NCI-H774 (cell line): ENCODE measurements at regions not wholly inside any gene's neighbourhood (a gene's known extent, or its start where the extent isn't known, plus 50 kb on each side); places are given as distances from the start of the nearest gene placed in this dataset.
"Not testable (repeated sequence)": the region's sequence is repeated elsewhere in the genome, so short reads cannot be mapped to it uniquely, and the experiment has no call there.

Source experiments
- DNase-seq: peaks from one replicate; lab custom pipeline; 2025; lab: John Stamatoyannopoulos, UW

DNA sequence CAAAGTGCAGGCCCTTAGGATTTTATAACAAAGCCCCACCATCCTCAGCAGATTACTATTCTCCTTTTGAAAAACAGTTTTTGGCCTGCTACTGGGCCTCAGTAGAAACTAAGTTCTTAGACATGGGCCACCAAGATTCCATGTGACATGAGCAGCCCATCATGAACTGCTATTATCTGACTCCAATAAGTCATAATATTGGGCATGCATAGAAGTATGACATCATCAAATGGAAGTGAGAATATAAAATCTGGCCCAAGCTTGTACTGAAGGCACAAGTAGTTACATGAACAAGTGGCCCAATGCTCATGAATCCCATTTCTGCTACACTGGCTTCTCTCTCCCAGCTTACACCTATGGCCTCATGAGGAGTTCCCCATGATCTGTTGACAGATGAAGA, 404.8 kb downstream of the EPHA5 start:
- no peak for DNase-seq

DNA sequence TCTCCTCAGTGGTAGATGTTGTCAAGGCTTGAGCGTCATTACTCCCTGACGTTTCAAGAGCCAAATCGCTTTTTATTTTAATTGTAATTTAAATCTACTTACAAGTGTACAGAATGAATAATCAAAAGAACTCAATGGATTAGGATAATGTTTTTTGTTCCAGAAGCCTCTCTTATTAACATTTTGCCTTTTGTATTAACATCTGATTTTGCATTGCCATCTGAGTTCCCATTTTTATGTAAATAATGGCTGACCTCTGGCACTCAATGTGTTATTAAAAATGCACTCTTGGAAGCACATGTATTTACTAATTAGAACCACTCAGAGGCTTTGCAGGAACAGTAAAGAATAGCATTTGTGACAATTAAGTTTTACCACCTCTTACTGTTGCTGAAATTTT, 411.0 kb downstream of the EPHA5 start:
- no peak for DNase-seq

DNA sequence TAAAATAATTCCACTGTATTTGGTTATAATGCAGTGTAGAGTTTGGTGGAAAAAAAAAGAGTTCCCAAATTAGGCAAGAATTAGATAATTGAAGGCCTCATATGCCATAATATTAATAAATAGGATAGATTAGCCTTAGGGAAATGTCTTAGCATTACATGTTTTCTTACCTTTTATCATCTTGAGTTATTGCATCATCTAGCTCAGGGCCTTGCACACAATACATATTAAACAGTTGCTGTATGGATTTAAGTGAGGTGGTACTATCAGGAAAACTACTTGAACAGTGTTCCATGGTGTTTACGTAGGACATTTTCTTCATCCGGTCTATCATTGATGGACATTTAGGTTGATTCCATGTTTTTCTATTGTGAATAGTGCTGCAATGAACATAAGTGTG, 419.4 kb downstream of the EPHA5 start:
- no peak for DNase-seq

DNA sequence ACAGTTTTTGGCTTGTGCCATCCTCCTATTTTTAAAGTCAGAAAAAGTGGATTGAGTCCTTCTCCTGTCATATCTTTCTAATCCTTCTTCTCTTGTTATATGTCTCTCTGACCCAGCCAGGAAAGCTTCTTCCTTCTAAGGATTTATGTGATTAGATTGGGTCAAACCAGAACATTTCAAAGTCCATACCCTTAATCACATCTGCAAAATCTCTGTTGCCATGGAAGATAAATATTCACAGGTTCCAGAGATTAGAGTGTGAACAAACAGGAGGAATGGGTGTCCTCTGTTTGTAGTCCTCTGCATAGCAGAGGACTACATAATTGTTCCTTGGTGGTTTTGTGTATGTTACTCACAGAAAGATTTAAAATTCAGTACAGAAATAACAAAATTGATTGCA, 421.2 kb downstream of the EPHA5 start:
- DNase-seq, result no peak

DNA sequence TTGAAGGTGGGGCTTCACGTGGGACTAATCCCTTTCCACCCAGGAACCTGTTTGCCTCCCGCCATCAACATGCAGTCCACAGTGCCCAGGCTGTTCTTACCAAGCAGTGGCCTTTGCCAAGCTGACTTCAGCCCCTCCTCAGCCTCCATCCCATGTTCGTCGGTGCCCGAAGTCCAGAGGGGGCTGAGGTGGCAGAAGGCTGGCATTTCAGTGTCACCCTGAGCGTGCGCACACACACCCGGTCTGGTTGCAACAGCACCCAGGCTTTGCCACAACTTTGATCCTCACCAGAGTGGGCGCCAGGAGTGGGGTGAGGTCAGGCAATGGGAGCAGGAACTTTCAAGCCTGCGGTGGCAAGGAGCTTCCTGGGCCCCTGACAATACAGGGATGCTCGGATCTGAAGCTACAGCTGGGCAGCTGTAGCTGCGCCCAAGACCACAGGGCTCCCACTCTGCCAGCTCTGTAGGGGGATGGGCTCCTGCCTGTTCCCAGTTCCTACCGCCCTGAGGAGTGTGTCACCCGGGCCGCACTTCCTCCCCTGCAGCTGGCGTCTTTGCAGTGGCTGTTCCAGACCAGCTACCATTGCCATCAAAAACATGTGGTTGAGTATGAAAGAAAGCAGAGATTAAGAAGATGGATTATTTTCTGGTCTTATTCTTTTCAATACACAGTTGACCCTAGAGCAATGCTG, 428.0 kb downstream of the EPHA5 start:
- no peak for DNase-seq

DNA sequence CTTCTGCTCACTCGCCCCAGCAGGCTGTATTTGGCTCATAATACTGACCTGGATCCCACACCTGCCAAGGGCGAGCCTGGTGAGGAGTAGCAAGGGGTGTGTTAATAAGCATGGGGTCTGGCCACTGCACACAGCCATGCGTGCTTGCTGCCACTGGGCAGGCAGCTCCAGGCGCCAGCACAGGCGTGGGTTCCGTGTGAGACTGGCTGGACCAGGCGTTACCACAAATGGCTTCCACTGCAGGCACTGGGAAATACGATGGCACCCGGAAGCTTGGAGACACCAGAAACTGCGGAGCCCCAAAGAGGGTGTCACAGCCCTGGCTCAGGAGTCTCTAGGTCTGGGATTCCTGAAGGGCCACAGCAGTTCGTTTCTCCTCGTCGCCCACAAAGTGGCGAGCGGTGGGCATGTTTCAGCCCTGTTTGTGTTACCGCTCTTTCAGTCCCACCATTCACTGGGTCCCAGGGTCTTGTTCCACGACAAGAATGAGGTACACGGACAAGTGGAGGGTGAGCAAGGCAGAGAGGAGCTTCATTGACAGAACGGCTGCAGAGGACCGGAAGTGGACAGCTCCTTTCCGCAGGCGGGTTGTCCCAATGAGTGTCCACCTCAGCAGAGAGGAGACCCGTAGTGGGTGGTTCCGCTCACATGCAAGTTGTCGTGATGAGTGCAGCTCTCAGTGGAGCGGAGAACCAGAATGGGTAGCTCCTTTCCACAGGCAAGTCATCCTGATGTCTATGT, 428.9 kb downstream of the EPHA5 start:
- no peak for DNase-seq

DNA sequence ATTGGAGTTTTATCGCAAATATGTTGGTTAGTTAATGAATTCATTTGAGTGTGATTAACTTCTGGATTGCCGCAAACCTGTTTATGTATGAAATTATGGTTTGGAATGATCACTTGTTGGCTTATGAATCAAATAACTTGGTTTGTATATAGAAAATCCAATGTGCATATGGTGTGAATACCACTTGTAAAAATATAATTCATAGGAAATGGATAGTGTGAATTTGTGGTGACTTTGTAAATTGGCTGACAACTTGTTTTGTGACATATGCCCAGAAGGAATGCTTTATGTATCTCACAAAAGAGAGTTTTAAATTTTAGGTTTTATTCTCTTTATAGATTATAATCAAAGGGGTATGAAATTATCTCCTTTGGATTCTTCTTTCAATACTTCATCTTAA, 436.2 kb downstream of the EPHA5 start:
- no peak for DNase-seq

DNA sequence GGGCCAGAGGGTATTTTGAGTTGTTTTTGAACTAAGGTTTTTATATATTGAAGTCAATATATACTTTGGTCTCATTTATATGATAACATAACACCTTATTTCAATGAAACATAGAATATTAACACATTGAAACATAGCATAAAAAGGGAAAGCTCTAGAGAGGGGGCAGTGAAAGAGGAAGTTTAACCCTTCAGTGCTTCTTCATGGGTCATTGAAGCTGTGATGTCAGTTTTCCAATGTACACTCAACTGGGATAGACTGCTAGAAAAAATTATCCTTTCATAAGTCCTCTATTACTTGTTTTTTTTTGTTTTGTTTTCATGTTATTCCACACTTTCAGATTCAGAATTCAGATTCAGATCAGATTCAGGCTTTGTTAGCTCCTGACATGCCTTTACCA, 442.7 kb downstream of the EPHA5 start:
- no peak for DNase-seq

DNA sequence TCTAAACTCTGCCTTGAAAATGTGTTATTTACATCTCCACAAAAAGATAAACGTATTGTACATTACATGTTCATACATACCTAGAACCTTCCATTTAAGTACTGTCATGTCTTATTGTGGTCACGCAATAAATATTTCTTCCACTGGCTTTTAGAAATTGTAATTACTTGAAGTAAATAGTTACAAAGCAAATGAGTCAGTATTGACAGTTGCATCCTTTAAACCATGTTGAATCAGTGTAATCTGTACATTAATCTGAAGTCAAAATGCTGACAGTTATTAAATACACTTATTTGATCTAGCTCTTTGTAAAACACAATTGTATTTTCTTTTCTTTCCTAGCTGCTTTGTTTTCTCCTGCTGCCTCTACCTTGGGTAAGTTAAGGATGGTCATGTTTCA, 446.7 kb downstream of the EPHA5 start:
- DNase-seq, result no peak

DNA sequence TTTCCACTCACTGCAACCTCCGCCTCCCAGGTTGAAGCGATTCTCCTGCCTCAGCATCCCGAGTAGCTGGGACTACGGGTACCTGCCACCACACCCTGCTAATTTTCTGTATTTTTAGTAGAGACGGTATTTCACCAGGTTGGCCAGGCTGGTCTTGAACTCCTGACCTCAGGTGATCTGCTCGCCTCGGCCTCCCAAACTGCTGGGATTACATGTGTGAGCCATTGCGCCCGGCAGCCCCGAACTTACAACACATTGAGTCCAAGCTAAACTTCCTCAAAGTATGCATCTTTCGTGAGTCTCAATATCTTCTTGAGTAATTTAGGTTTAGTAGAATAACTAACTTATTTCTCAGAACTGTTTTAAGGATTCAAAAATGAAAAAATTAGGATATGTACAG, 447.2 kb downstream of the EPHA5 start:
- DNase-seq, result not testable (repeated sequence)

DNA sequence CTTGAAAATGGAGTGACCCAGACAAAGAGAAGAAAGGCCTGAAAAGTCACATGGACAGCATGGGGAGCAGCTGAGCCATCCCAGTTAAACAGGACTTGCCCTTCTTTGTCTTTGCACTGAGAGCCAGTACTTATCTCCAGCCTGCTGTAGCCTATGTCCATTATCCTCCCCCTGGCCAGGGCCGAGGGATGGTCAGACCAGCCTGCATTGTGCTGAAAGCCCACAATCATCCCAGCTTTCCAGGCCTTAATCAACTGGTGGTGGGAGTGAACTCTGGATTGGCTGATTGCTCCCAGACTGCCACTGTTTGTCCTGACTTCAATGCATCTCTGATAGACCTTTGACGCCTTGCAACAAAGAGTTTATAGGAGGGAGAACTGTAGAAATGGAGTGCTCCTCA, 453.1 kb downstream of the EPHA5 start:
- DNase-seq, result no peak

DNA sequence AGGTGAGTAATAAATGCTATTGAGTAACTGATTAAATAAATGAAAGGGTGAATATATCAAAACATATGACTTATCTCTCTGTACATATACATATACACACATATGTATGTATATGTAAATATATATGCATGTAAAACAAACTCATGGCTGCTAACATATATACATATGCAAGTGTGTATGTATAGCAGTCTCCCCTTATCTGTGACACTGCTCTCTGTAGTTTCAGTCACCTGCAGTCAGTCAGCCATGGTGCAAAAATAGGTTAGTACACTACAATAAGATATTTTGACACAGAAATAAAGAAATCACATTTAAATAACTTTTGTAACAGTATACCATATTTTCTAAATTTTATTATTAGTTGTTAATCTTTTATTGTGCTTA, 467.4 kb downstream of the EPHA5 start:
- DNase-seq, result no peak

DNA sequence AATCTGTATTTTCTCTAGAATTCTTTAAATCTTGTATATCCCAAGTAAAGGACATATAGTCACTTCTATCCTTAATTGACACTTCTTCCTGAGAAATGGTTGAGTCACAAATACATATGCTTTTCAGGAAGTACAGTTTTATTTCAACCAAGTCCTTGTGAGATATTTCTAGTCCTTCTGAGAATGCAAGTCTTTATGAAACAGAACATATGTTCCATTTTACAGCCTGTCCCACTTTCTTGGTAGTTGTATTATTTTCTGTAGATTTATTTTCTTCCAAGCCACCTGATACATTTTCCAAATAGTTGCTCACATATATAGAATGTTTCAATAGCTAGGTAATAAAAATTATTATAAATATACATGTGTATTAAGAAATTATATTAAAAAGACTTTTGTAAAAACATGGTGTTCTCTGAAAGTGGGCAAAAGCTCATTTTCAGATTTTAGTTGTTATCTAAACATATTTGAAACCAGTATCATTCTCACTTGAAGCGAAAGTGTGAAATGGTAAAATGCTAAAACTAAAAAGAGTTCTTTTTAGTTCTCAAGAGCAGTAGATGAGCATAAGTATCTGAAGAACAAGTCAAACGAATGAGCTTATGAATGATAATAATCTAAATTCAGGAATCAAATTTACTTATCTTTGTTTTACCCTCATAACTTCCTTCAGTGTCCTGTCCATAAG, 468.0 kb downstream of the EPHA5 start:
- DNase-seq, result no peak

DNA sequence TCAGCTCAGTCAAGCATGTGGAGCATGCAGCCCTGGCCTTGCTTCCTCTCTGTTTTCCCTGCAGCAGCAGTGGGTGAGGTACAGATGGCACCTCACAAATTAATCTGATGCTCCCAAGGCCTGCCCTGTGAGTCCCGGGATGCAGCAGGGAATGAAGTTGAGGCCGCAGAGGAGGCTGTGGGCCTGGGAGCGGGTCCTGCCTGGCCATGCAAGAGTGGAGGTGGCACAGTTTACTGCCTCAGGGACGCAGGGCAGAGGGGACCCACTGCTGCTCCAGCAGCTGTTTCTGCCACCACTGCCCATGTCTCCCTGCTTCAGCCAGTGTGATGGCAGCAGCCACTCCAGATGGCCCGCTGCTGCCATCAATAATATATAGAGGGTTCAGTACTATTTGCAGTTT, 474.6 kb downstream of the EPHA5 start:
- DNase-seq, result no peak

DNA sequence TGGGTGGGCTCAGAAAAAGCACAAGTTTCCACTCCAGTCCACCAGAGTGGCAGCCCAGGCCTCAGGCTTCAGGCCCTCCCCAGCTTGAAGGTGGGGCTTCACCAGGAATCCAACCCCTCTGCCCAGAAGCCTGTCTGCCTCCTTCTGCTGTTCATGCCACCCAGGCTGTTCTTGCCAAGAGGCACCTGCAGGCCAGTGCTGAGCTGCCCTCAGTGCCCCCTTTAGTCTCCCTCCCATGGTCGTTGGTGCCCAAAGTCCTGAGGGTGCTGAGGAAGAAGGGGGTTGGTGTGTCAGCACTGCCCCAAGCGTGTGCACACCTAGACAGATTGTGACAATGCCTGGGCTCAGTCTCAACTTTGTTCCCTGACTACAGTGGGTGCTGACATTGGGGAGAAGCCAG, 475.3 kb downstream of the EPHA5 start:
- DNase-seq, result no peak

DNA sequence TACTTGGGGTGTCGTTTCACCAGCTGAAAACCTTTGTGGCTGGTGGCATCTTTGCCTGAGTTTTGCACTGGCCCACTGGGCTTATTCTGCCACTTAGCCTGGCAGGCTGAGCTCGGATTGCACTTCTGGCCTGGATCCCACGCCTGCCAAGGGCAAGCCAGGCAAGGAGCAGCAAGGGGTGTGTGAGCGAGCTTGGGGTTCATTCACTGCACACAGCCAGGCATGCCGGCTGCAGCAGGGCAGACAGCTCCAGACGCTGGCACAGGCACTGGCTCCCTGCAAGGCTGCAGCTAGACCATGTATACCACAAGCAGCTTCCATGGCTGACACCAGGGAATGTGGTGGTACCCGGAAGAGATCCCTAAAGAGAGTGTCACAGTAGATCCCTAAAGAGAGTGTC, 476.3 kb downstream of the EPHA5 start:
- DNase-seq, result no peak

DNA sequence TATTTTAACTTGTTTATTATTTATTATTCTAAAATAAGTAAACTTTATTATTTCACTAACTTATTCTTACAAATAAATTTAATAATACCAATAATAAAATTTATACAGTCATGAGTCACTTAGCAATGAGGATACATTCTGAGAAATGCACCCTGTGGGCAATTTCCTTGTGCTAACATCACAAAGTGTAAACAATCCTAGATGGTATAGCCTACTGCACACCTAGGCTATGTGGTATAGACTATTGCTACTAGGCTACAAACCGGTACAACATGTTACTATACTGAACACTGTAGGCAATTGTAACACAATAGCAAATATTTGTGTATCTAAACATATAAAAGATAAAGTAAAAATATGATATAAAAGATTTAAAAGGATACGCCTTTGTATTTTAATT, 479.5 kb downstream of the EPHA5 start:
- DNase-seq, result no peak

DNA sequence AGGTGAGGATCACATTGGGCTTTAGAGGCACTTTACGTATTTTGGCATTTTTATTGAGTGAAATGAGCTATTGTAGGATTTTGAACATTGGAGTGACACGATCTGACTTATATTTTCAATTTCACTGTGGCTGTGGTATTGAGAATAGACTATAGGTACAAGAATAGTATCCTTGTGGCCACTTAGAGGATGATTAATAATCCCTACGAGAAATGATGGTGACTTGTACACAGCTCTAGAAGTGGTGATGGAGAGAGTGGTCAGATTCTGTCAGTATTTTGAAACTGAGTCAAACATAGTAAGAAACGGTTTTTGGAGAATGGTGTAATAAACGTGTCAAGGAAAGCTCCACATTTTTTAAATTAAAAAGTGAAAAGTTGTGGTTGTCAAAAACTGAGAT, 494.7 kb downstream of the EPHA5 start:
- DNase-seq, result no peak

DNA sequence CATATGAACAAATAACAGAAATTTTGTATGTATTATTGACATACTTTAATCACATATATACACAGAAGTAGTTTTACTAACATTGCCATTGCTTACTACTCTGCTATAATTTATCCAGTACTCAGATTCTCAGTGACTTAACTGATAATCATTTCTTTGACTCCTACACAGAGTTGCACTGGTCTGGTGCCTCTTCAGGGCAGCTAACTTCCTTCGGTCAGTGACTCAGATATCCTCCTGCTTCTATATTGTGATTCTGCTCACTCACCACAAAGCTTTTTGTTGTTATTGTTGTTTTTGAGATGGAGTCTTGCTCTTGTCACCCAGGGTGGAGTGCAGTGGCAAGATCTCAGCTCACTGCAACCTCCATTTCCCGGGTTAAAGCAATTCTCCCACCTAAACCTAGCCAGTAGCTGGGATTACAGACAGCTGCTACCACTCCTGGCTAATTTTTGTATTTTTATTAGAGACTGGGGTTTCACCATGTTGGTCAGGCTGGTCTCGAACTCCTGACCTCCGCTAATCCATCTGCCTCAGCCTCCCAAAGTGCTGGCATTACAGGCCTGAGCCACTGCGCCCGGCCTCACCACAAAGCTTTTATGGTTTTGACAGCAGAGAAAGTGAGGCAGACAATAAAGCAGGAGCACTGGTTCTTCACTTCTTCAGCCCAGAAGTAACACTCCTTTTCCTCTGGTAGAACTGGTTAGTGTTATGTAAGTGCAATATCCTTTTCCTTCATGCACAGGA, 499.3 kb downstream of the EPHA5 start:
- DNase-seq, result no peak

DNA sequence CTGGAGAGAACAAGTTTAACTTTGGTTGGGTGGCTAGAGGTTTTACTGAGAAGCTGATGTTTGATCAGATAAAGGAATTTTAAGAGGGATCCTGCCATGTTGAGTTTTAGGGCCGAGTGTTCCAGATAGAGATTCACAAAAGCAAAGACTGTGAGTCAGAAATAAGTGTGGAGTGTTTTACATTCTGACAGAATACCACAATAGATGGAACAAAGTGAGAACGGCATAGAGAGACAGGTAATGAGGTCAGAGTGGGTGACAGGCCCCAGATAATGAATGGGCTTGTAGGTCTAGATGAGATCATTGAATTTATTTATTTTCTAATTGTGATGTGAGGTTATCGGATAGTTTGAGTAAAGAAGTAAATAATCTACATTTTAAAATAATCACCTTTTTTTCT, 502.6 kb downstream of the EPHA5 start:
- DNase-seq, result no peak

DNA sequence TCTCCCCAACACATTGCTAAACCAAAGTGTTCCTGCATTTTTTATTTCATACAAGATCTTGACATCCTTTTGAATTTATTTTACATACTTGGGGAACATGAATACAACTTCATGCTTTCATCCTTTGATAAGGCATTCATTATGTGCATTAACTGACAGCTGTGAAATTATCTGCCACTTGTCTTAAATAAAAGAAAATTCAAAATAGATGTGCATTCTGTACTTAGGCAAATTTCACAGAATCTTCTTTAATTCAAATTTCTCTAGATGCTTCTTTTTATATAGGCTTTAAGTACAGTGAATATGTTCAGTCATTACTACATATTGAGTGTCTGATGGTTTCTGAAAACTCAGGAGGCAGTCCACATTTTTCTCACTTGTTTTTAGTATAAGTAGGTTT, 518.1 kb downstream of the EPHA5 start:
- no peak for DNase-seq

DNA sequence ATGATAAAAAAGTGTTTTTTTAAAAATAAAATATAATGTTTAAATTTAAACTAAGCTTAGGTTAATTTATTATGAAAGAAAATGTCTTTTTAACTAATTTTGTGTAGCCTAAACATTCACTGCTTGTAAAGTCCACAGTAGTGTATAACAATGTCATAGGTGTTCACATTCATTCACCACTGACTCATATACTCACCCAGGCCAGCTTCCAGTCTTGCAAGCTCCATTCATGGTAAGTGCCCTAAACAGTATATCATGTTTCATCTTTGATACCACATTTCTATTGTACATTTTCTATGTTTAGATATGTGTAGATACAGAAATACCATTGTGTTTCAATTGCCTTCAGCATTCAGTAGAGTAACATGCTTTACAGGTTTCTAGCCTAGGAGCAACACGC, 530.3 kb downstream of the EPHA5 start:
- DNase-seq, result no peak

DNA sequence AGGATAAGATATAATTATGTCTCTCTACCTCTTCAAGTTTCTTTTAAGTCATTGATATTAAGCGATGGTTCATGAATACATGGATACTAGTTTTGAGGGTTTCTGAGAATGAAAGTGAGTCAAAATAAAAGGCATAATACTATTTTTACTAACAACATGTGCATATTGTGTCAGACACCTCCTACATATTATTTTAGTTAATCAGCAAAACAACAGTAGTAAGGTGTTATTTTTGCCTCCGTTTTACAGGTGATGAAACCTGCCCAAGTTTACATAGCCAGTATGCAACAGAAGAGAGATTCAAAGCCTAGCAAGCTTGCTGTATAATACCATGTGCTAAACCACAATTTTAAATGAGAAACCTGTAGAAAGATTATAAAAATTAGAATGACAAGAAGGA, 544.1 kb downstream of the EPHA5 start:
- DNase-seq, result no peak
